HEK293T (cell line): ENCODE measurements at regions not wholly inside any gene's neighbourhood (a gene's known extent, or its start where the extent isn't known, plus 50 kb on each side); places are given as distances from the start of the nearest gene placed in this dataset.
"Not testable (repeated sequence)": the region's sequence is repeated elsewhere in the genome, so short reads cannot be mapped to it uniquely, and the experiment has no call there.

ENCODE experiments used
- CTCF ChIA-PET: fragments of 350-600 bp; formaldehyde crosslinking; extraction: SDS; loops from one replicate; lab custom pipeline; 2021; ENCODE audit warnings: antibody characterized with exemption, inconsistent platforms; lab: Yijun Ruan, JAX
- POLR2A ChIA-PET: fragments of 350-600 bp; formaldehyde crosslinking; extraction: SDS; loops from one replicate; lab custom pipeline; 2020; ENCODE audit warnings: antibody characterized with exemption, inconsistent platforms; lab: Yijun Ruan, JAX
- DNase-seq: peaks from one replicate; pipeline ENCODE4 v3.0.0; 2012; ENCODE audit warnings: mixed read lengths; ENCODE audit errors: extremely low spot score
- ARNT ChIP-seq: fragments of 450-650 bp; IDR thresholded peaks from 2 replicates; pipeline ENCODE4 v1.6.1; 2017; ENCODE audit warnings: mild to moderate bottlenecking
- BHLHE40 ChIP-seq: fragments of 450-650 bp; IDR thresholded peaks from 2 replicates; pipeline ENCODE4 v1.6.1; 2016; ENCODE audit warnings: mild to moderate bottlenecking, moderate library complexity, borderline replicate concordance
- CTBP1 ChIP-seq: fragments of 450-650 bp; IDR thresholded peaks from 2 replicates; pipeline ENCODE4 v1.6.1; 2016; ENCODE audit warnings: borderline replicate concordance
- ELF4 ChIP-seq: fragments of 450-650 bp; IDR thresholded peaks from 2 replicates; pipeline ENCODE4 v1.6.1; 2017; ENCODE audit warnings: antibody characterized with exemption
- FOXA1 ChIP-seq: fragments of 450-650 bp; IDR thresholded peaks from 2 replicates; pipeline ENCODE4 v1.6.1; 2016; ENCODE audit warnings: mild to moderate bottlenecking
- FOXK2 ChIP-seq: fragments of 450-650 bp; IDR thresholded peaks from 2 replicates; pipeline ENCODE4 v1.6.1; 2016; ENCODE audit warnings: mild to moderate bottlenecking
- FOXM1 ChIP-seq: fragments of 450-650 bp; IDR thresholded peaks from 2 replicates; pipeline ENCODE4 v1.6.1; 2017; ENCODE audit warnings: mild to moderate bottlenecking, borderline replicate concordance
- HDGF ChIP-seq: fragments of 450-650 bp; IDR thresholded peaks from 2 replicates; pipeline ENCODE4 v1.6.1; 2017; ENCODE audit warnings: antibody characterized with exemption, borderline replicate concordance
- L3MBTL2 ChIP-seq: fragments of 450-650 bp; conservative IDR thresholded peaks from 2 replicates; pipeline ENCODE4 v1.6.1; 2016; ENCODE audit warnings: mild to moderate bottlenecking
- LEF1 ChIP-seq: fragments of 450-650 bp; IDR thresholded peaks from 2 replicates; pipeline ENCODE4 v1.6.1; 2017; ENCODE audit warnings: mild to moderate bottlenecking, borderline replicate concordance
- NFRKB ChIP-seq: fragments of 450-650 bp; IDR thresholded peaks from 2 replicates; pipeline ENCODE4 v1.6.1; 2016; ENCODE audit warnings: mild to moderate bottlenecking, moderate library complexity
- PKNOX1 ChIP-seq: fragments of 450-650 bp; IDR thresholded peaks from 2 replicates; pipeline ENCODE4 v1.6.1; 2016
- SP1 ChIP-seq: fragments of 450-650 bp; IDR thresholded peaks from 2 replicates; pipeline ENCODE4 v1.6.1; 2017
- SUZ12 ChIP-seq: fragments of 450-650 bp; IDR thresholded peaks from 2 replicates; pipeline ENCODE4 v1.6.1; 2016; ENCODE audit warnings: mild to moderate bottlenecking
- TARDBP ChIP-seq: fragments of 450-650 bp; IDR thresholded peaks from 2 replicates; pipeline ENCODE4 v1.6.1; 2016
- ZNF384 ChIP-seq: fragments of 450-650 bp; IDR thresholded peaks from 2 replicates; pipeline ENCODE4 v1.6.1; 2016

GRCh38 chr18:28736951-28737350 is 560.0 kb upstream of the CDH2 start:
- CTCF ChIA-PET, result no interaction called here
- no peak for DNase-seq
- POLR2A ChIA-PET, result no interaction called here
- TF ChIP-seq PKNOX1 (no peak), CTBP1 (no peak), ZNF384 (no peak), NFRKB (no peak), TARDBP (no peak), ELF4 (no peak), L3MBTL2 (no peak), FOXM1 (no peak), SP1 (no peak), ARNT (no peak)

- no peak for DNase-seq
- POLR2A ChIA-PET, result no interaction called here
- TF ChIP-seq SP1, result no peak
- TF ChIP-seq TARDBP, result no peak
- TF ChIP-seq SUZ12, result no peak
- no peak for TF ChIP-seq L3MBTL2
- TF ChIP-seq HDGF, result no peak
- TF ChIP-seq CTBP1, result no peak
- TF ChIP-seq ARNT, result no peak
- CTCF ChIA-PET, result no interaction called here
These were observed 559.3 kb upstream of the CDH2 start for GRCh38 chr18:28736223-28736622.

GRCh38 chr18:28735731-28736130 is 558.8 kb upstream of the CDH2 start:
- DNase-seq, result no peak
- CTCF ChIA-PET, result no interaction called here
- POLR2A ChIA-PET, result no interaction called here
- no peak for TF ChIP-seq LEF1
- TF ChIP-seq ZNF384, result no peak
- TF ChIP-seq CTBP1, result no peak
- TF ChIP-seq NFRKB, result no peak
- TF ChIP-seq FOXA1, result no peak
- TF ChIP-seq FOXK2, result no peak

- no peak for TF ChIP-seq L3MBTL2
- TF ChIP-seq FOXM1, result no peak
- TF ChIP-seq ARNT, result no peak
- no peak for DNase-seq
- CTCF ChIA-PET, result no interaction called here
- POLR2A ChIA-PET, result no interaction called here
These were observed 552.4 kb upstream of the CDH2 start for GRCh38 chr18:28729321-28729720.

GRCh38 chr18:28728891-28729290 is 552.0 kb upstream of the CDH2 start:
- CTCF ChIA-PET, result no interaction called here
- DNase-seq, result no peak
- no peak for TF ChIP-seq CTBP1
- TF ChIP-seq BHLHE40, result no peak
- no peak for TF ChIP-seq ELF4
- no peak for TF ChIP-seq TARDBP
- TF ChIP-seq L3MBTL2, result no peak
- no peak for TF ChIP-seq LEF1
- no peak for TF ChIP-seq ZNF384
- TF ChIP-seq ARNT, result no peak
- no peak for TF ChIP-seq PKNOX1
- no peak for TF ChIP-seq SP1
- TF ChIP-seq SUZ12, result no peak
- TF ChIP-seq FOXM1, result no peak
- POLR2A ChIA-PET, result no interaction called here

- CTCF ChIA-PET, DNase-seq, POLR2A ChIA-PET: not testable (repeated sequence)
These were observed 550.3 kb upstream of the CDH2 start for GRCh38 chr18:28727189-28727588.

GRCh38 chr18:28725876-28726275 is 548.9 kb upstream of the CDH2 start:
- ChIA-PET POLR2A (no interaction called here), CTCF (interaction anchor here (0.6 kb wide), 1 partner anchor 51 kb away, joined by 3 read pairs; no protein-coding TSS in a partner anchor)
- no peak for DNase-seq
- TF ChIP-seq ELF4 (no peak), SUZ12 (no peak), FOXA1 (no peak), LEF1 (no peak), CTBP1 (no peak), FOXM1 (no peak), SP1 (no peak), HDGF (no peak), FOXK2 (no peak), ZNF384 (no peak), BHLHE40 (no peak), NFRKB (no peak), ARNT (no peak), TARDBP (no peak), PKNOX1 (no peak)

GRCh38 chr18:28723506-28723905 is 546.6 kb upstream of the CDH2 start:
- no peak for DNase-seq
- CTCF ChIA-PET, result no interaction called here
- no peak for TF ChIP-seq FOXA1
- no peak for TF ChIP-seq L3MBTL2
- no peak for TF ChIP-seq NFRKB
- no peak for TF ChIP-seq SP1
- no peak for TF ChIP-seq SUZ12
- no peak for TF ChIP-seq FOXM1
- no peak for TF ChIP-seq PKNOX1
- TF ChIP-seq ELF4, result no peak
- no peak for TF ChIP-seq TARDBP
- TF ChIP-seq FOXK2, result no peak
- TF ChIP-seq CTBP1, result no peak
- TF ChIP-seq HDGF, result no peak
- TF ChIP-seq ARNT, result no peak
- TF ChIP-seq BHLHE40, result no peak
- TF ChIP-seq LEF1, result no peak
- POLR2A ChIA-PET, result no interaction called here
